D721Med (cell line): ENCODE measurements at regions not wholly inside any gene's neighbourhood (a gene's known extent, or its start where the extent isn't known, plus 50 kb on each side); places are given as distances from the start of the nearest gene placed in this dataset.

Experiments
- DNase-seq: peaks from one replicate; pipeline ENCODE4 v3.0.0; 2011; ENCODE audit warnings: low spot score; ENCODE audit not compliant: insufficient read length
- FAIRE-seq: peaks from 2 replicates; lab custom pipeline; 2011; peaks lifted over from hg19 to GRCh38; lab: Jason Lieb, UNC
- TF ChIP-seq, protein P1 (sequence below): IDR thresholded peaks from 2 replicates; pipeline ENCODE4 v1.5.1; 2012; ENCODE audit warnings: mild to moderate bottlenecking, control low read depth; ENCODE audit not compliant: insufficient read depth; ENCODE audit errors: missing control alignments

DNA sequence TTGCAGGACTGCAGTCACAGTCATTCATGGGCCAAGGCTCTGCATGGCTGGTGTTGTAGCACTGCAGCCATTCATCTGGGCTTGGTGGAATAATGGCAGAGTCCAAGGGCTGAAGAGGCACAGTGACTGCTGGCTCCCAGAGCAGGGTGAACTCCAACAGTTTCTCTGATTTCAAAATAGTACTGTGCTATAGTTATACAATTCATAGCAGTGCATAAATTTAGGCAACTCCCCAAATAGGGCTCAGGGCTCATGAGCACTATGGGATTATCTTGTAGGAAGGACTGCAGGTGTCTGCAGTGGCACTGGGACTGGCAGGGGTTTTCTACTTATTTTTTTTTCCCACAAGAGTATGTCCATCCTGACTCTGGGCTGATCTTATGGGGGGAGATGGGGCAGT is 642.5 kb upstream of the SGCD start:
- FAIRE-seq: no peak
- no peak for DNase-seq
- TF ChIP-seq, protein P1, sequence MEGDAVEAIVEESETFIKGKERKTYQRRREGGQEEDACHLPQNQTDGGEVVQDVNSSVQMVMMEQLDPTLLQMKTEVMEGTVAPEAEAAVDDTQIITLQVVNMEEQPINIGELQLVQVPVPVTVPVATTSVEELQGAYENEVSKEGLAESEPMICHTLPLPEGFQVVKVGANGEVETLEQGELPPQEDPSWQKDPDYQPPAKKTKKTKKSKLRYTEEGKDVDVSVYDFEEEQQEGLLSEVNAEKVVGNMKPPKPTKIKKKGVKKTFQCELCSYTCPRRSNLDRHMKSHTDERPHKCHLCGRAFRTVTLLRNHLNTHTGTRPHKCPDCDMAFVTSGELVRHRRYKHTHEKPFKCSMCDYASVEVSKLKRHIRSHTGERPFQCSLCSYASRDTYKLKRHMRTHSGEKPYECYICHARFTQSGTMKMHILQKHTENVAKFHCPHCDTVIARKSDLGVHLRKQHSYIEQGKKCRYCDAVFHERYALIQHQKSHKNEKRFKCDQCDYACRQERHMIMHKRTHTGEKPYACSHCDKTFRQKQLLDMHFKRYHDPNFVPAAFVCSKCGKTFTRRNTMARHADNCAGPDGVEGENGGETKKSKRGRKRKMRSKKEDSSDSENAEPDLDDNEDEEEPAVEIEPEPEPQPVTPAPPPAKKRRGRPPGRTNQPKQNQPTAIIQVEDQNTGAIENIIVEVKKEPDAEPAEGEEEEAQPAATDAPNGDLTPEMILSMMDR: no peak

GRCh38 chr5:155686131-155686530 is 640.8 kb upstream of the SGCD start:
- no peak for DNase-seq
- TF ChIP-seq, protein P1: no peak
- FAIRE-seq: no peak

DNA sequence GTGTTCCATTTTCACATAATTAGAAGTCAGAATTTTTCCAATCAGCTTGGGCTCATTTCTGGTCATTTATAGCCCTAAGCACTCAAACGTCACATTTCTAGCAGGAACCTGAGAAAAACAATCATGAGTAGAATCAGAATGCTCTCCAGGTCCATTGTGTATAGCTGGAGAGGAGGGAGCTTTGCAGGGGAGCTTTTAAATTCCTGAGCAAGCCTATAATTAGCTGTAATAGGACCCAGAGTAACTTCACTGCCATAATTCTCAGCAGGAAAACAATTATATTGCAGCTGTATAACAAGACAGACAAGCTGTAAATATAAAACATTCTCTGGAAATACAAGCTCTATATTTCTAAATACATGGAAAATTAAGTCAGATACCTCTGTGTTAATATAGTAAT is 637.6 kb upstream of the SGCD start:
- TF ChIP-seq, protein P1: no peak
- no peak for DNase-seq

DNA sequence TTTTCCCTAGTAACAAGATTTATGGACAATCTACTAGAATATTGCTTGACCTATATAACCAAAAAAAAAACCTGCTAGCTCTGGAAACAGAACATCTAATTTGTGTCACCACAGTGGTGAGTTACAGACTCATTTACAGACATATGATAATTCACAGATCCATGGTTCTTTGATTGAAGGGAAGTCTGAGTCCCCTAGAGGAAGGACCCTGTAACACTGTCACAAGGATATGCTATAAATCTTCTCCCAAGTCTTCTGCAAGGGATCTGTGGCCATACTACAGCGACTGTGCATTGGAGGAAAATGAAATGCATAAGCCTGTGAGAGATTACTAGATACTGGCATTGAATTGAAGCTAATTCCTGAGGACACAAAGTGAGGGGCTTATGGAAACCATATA is 630.6 kb upstream of the SGCD start:
- FAIRE-seq: no peak
- DNase-seq: no peak

More for the DNA sequence above, 637.6 kb upstream of the SGCD start:
- FAIRE-seq: no peak

GRCh38 chr5:155697236-155697635 is 629.7 kb upstream of the SGCD start:
- DNase-seq (no peak), FAIRE-seq (no peak)
- TF ChIP-seq, protein P1: no peak

More for the DNA sequence above, 630.6 kb upstream of the SGCD start:
- TF ChIP-seq, protein P1: no peak

GRCh38 chr5:155699385-155699784 is 627.6 kb upstream of the SGCD start:
- DNase-seq (no peak), FAIRE-seq (no peak)
- TF ChIP-seq, protein P1: peak; percentile 16

DNA sequence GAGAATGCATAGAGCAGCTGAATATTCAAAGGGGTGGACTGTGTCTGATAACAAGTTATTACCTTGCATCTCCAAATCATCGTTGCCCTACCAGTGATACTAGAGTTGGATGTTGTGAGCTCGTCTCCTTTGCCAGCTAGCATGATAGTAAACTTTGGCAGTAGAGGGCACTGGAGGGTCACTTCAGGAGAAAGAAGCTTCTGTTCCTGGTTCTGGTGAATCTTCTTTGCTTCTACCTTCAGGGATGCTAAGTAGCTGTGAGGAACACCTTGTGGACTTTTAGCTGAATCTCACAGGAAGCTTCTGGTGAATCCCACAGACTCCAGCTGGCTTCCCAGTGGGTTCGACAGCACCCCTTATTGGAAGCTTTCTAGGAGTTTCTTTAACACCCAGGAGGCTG is 626.6 kb upstream of the SGCD start:
- DNase-seq: no peak
- no peak for FAIRE-seq

More for the DNA sequence above, 626.6 kb upstream of the SGCD start:
- TF ChIP-seq, protein P1: no peak
